HepG2 (cell line): ENCODE measurements at regions not wholly inside any gene's neighbourhood (a gene's known extent, or its start where the extent isn't known, plus 50 kb on each side); places are given as distances from the start of the nearest gene placed in this dataset.

ENCODE experiments used
- CREBL2 ChIP-seq: sonication (generic); formaldehyde crosslinking; IDR thresholded peaks from 2 replicates; pipeline ENCODE4 v1.8.1; 2023; ENCODE audit warnings: missing genetic modification reagents, mild to moderate bottlenecking, borderline replicate concordance
- HOMEZ ChIP-seq: IDR thresholded peaks from 2 replicates; pipeline ENCODE4 v1.6.1; 2016; ENCODE audit warnings: low read depth
- MED1 ChIP-seq: sonication (generic); formaldehyde crosslinking; IDR thresholded peaks from 2 replicates; pipeline ENCODE4 v1.4.0; 2020; ENCODE audit warnings: missing genetic modification reagents
- SRSF4 ChIP-seq: fragments of 200-400 bp; formaldehyde crosslinking; IDR thresholded peaks from one replicate; pipeline ENCODE4 v1.6.1; 2018; ENCODE audit warnings: mild to moderate bottlenecking, low read depth, low read length, moderate library complexity; ENCODE audit not compliant: poor library complexity, severe bottlenecking
- ZNF10 ChIP-seq: sonication (generic); formaldehyde crosslinking; IDR thresholded peaks from 2 replicates; pipeline ENCODE4 v1.4.0; 2020; ENCODE audit warnings: mild to moderate bottlenecking, low read depth, missing genetic modification reagents, borderline replicate concordance
- ZNF138 ChIP-seq: sonication (generic); formaldehyde crosslinking; IDR thresholded peaks from 2 replicates; pipeline ENCODE4 v1.5.0; 2020; ENCODE audit warnings: mild to moderate bottlenecking, low read depth, missing genetic modification reagents
- TF ChIP-seq, protein P1 (sequence below): sonication (generic); formaldehyde crosslinking; IDR thresholded peaks from 2 replicates; pipeline ENCODE4 v1.9.0; 2021; ENCODE audit warnings: missing genetic modification reagents, borderline replicate concordance
- TF ChIP-seq, protein P2 (sequence below): sonication (generic); formaldehyde crosslinking; IDR thresholded peaks from 2 replicates; pipeline ENCODE4 v1.5.0; 2020; ENCODE audit warnings: mild to moderate bottlenecking, missing genetic modification reagents, moderate library complexity
- TF ChIP-seq, protein P3 (sequence below), 2 experiments: sonication (generic) in 1 of 2; formaldehyde crosslinking in 1 of 2; IDR thresholded peaks; 2 replicates each; pipeline versions ENCODE4 v1.4.0 to v1.6.1; 2016 to 2020; ENCODE audit warnings: borderline replicate concordance in 1 of 2, low read depth in 1 of 2, mild to moderate bottlenecking in 1 of 2, missing genetic modification reagents in 1 of 2
- TF ChIP-seq, protein P4 (sequence below): sonication (generic); formaldehyde crosslinking; IDR thresholded peaks from 2 replicates; pipeline ENCODE4 v1.5.0; 2020; ENCODE audit warnings: mild to moderate bottlenecking, missing genetic modification reagents

GRCh38 chr5:68086439-68086838 is 129.1 kb upstream of the PIK3R1 start:
- TF ChIP-seq, protein P1, sequence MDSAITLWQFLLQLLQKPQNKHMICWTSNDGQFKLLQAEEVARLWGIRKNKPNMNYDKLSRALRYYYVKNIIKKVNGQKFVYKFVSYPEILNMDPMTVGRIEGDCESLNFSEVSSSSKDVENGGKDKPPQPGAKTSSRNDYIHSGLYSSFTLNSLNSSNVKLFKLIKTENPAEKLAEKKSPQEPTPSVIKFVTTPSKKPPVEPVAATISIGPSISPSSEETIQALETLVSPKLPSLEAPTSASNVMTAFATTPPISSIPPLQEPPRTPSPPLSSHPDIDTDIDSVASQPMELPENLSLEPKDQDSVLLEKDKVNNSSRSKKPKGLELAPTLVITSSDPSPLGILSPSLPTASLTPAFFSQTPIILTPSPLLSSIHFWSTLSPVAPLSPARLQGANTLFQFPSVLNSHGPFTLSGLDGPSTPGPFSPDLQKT (CRISPR knock-in tag), result no peak
- TF ChIP-seq, protein P2, sequence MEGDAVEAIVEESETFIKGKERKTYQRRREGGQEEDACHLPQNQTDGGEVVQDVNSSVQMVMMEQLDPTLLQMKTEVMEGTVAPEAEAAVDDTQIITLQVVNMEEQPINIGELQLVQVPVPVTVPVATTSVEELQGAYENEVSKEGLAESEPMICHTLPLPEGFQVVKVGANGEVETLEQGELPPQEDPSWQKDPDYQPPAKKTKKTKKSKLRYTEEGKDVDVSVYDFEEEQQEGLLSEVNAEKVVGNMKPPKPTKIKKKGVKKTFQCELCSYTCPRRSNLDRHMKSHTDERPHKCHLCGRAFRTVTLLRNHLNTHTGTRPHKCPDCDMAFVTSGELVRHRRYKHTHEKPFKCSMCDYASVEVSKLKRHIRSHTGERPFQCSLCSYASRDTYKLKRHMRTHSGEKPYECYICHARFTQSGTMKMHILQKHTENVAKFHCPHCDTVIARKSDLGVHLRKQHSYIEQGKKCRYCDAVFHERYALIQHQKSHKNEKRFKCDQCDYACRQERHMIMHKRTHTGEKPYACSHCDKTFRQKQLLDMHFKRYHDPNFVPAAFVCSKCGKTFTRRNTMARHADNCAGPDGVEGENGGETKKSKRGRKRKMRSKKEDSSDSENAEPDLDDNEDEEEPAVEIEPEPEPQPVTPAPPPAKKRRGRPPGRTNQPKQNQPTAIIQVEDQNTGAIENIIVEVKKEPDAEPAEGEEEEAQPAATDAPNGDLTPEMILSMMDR (CRISPR knock-in tag), result no peak
- TF ChIP-seq, protein P3, sequence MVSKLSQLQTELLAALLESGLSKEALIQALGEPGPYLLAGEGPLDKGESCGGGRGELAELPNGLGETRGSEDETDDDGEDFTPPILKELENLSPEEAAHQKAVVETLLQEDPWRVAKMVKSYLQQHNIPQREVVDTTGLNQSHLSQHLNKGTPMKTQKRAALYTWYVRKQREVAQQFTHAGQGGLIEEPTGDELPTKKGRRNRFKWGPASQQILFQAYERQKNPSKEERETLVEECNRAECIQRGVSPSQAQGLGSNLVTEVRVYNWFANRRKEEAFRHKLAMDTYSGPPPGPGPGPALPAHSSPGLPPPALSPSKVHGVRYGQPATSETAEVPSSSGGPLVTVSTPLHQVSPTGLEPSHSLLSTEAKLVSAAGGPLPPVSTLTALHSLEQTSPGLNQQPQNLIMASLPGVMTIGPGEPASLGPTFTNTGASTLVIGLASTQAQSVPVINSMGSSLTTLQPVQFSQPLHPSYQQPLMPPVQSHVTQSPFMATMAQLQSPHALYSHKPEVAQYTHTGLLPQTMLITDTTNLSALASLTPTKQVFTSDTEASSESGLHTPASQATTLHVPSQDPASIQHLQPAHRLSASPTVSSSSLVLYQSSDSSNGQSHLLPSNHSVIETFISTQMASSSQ (IDR thresholded peaks at IDR 0.05; ENCODE audit: low read depth), result no peak
- TF ChIP-seq, protein P3 (CRISPR knock-in tag; IDR thresholded peaks at IDR 0.05; ENCODE audit: borderline replicate concordance), result no peak
- TF ChIP-seq CREBL2, result no peak
- TF ChIP-seq SRSF4, result no peak
- no peak for TF ChIP-seq MED1 (CRISPR knock-in tag)
- TF ChIP-seq, protein P4, sequence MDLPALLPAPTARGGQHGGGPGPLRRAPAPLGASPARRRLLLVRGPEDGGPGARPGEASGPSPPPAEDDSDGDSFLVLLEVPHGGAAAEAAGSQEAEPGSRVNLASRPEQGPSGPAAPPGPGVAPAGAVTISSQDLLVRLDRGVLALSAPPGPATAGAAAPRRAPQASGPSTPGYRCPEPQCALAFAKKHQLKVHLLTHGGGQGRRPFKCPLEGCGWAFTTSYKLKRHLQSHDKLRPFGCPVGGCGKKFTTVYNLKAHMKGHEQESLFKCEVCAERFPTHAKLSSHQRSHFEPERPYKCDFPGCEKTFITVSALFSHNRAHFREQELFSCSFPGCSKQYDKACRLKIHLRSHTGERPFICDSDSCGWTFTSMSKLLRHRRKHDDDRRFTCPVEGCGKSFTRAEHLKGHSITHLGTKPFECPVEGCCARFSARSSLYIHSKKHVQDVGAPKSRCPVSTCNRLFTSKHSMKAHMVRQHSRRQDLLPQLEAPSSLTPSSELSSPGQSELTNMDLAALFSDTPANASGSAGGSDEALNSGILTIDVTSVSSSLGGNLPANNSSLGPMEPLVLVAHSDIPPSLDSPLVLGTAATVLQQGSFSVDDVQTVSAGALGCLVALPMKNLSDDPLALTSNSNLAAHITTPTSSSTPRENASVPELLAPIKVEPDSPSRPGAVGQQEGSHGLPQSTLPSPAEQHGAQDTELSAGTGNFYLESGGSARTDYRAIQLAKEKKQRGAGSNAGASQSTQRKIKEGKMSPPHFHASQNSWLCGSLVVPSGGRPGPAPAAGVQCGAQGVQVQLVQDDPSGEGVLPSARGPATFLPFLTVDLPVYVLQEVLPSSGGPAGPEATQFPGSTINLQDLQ (CRISPR knock-in tag), result no peak
- TF ChIP-seq HOMEZ (CRISPR knock-in tag), result no peak
- no peak for TF ChIP-seq ZNF138 (CRISPR knock-in tag)
- TF ChIP-seq ZNF10 (CRISPR knock-in tag), result no peak
